GM12872 (cell line): ENCODE measurements at regions not wholly inside any gene's neighbourhood (a gene's known extent, or its start where the extent isn't known, plus 50 kb on each side); places are given as distances from the start of the nearest gene placed in this dataset.

Experiments
- CTCF ChIP-seq: IDR thresholded peaks from 3 replicates; pipeline ENCODE4 v1.5.1; 2011; ENCODE audit warnings: low read depth, mild to moderate bottlenecking, low read length, moderate library complexity; ENCODE audit not compliant: insufficient read depth

GRCh38 chr14:87351007-87351406, 642.0 kb downstream of the GALC start:
- TF ChIP-seq CTCF: no peak

GRCh38 chr14:87349921-87350320, 643.1 kb downstream of the GALC start:
- TF ChIP-seq CTCF: no peak

- no peak for TF ChIP-seq CTCF
Measured at GRCh38 chr14:87343652-87344051, 649.3 kb downstream of the GALC start.

- no peak for TF ChIP-seq CTCF
Measured at GRCh38 chr14:87334997-87335685, 657.8 kb downstream of the GALC start.

- no peak for TF ChIP-seq CTCF
Measured at GRCh38 chr14:87331991-87332390, 661.0 kb downstream of the GALC start.

GRCh38 chr14:87325741-87326140, 667.2 kb downstream of the GALC start:
- no peak for TF ChIP-seq CTCF

- no peak for TF ChIP-seq CTCF
Measured at GRCh38 chr14:87323191-87323590, 669.8 kb downstream of the GALC start.
